T-cell (primary cell): ENCODE measurements at regions not wholly inside any gene's neighbourhood (a gene's known extent, or its start where the extent isn't known, plus 50 kb on each side); places are given as distances from the start of the nearest gene placed in this dataset.

Experiments
- ATAC-seq, 4 experiments: fragments of 200-7000 bp in 3 of 4; fragments of 150-1000 bp in 1 of 4; cut with Tn5 transposase; replicated peaks in 1 of 4; 1 replicate in 3 of 4; 2 replicates in 1 of 4; pipeline ENCODE4 v1.10.0; 2021; ENCODE audit warnings: moderate library complexity in 3 of 4, mild to moderate bottlenecking in 2 of 4, moderate number of reproducible peaks in 1 of 4
- CTCF ChIA-PET, 2 donors: fragments of 300-600 bp; sonication (Branson Sonifier 250); formaldehyde crosslinking; loops; one replicate each; lab custom pipeline; 2022; ENCODE audit warnings: antibody characterized with exemption in 2 of 2; lab: Charles Lee
- POLR2A ChIA-PET, 2 donors: fragments of 300-600 bp; sonication (Branson Sonifier 250); formaldehyde crosslinking; loops; one replicate each; lab custom pipeline; 2022; ENCODE audit warnings: antibody characterized with exemption in 2 of 2; lab: Charles Lee
- DNase-seq, 35 experiments: peaks; one replicate each; pipeline versions ENCODE4 v3.0.0 to v3.0.0-alpha.2; 2013 to 2023
- H3K27ac ChIP-seq: one replicate; pipeline ENCODE4 v1.5.1; 2013; ENCODE audit warnings: low read length
- H3K27me3 ChIP-seq, 2 experiments: replicated peaks in 1 of 2; 1 replicate in 1 of 2; 2 replicates in 1 of 2; pipeline versions ENCODE4 v1.6.1 to v1.7.0; 2013; ENCODE audit warnings: low read length in 1 of 2, mixed read lengths in 1 of 2; ENCODE audit not compliant: control insufficient read depth in 2 of 2, insufficient read depth in 2 of 2; ENCODE audit errors: extremely low read depth in 1 of 2
- H3K36me3 ChIP-seq, 2 donors: 1 replicate in 1 of 2; 2 replicates in 1 of 2; pipeline versions ENCODE4 v1.6.1 to v1.7.0; 2013; ENCODE audit warnings: low read length in 1 of 2; ENCODE audit not compliant: control insufficient read depth in 2 of 2, insufficient read depth in 1 of 2; ENCODE audit errors: extremely low read depth in 1 of 2
- H3K4me1 ChIP-seq, 2 experiments: 1 replicate in 1 of 2; 2 replicates in 1 of 2; pipeline versions ENCODE4 v1.6.1 to v1.7.0; 2013; ENCODE audit warnings: low read length in 2 of 2, mixed read lengths in 1 of 2; ENCODE audit not compliant: insufficient read depth in 2 of 2, control insufficient read depth in 1 of 2; ENCODE audit errors: extremely low read depth in 1 of 2
- H3K4me3 ChIP-seq, 2 donors: 1 replicate in 1 of 2; 2 replicates in 1 of 2; pipeline versions ENCODE4 v1.5.1 to v1.7.0; 2013; ENCODE audit warnings: mild to moderate bottlenecking in 2 of 2, low read length in 1 of 2, moderate library complexity in 1 of 2; ENCODE audit not compliant: control insufficient read depth in 1 of 2; ENCODE audit errors: extremely low read depth in 1 of 2
- H3K9me3 ChIP-seq: 2 replicates; pipeline ENCODE4 v1.7.0; 2013
- H3K27ac Mint-ChIP-seq, 2 donors: one replicate each; pipeline ENCODE4 v1.8.0; 2020 to 2021; ENCODE audit warnings: mild to moderate bottlenecking in 2 of 2, mixed read lengths in 2 of 2
- H3K27me3 Mint-ChIP-seq, 2 donors: one replicate each; pipeline ENCODE4 v1.8.0; 2021 to 2022; ENCODE audit warnings: mixed read lengths in 2 of 2
- H3K36me3 Mint-ChIP-seq: one replicate; pipeline ENCODE4 v1.8.0; 2021; ENCODE audit warnings: mixed read lengths
- H3K4me1 Mint-ChIP-seq, 3 donors: one replicate each; pipeline ENCODE4 v1.8.0; 2020 to 2022; ENCODE audit warnings: mixed read lengths in 3 of 3, mild to moderate bottlenecking in 1 of 3
- H3K4me3 Mint-ChIP-seq, 3 donors: one replicate each; pipeline ENCODE4 v1.8.0; 2020 to 2022; ENCODE audit warnings: mild to moderate bottlenecking in 3 of 3, mixed read lengths in 3 of 3, moderate library complexity in 3 of 3
- H3K9me3 Mint-ChIP-seq, 3 donors: one replicate each; pipeline ENCODE4 v1.8.0; 2020 to 2022; ENCODE audit warnings: mixed read lengths in 3 of 3
- WGBS: methylation state at CpG from one replicate; pipeline ENCODE4 v1.1.5; 2013; ENCODE audit warnings: missing lambda C conversion rate; ENCODE audit not compliant: insufficient coverage; 5-methylcytosine and 5-hydroxymethylcytosine counted together

GRCh38 chr2:67808112-67808511, 254.7 kb downstream of the C1D start:
- no peak overlapping the region for H3K4me3 Mint-ChIP-seq
- ATAC-seq (no peak), DNase-seq (no peak)
- Histone ChIP-seq H3K36me3 (no peaks in the 10 kb centered on the region), H3K27ac (no peak overlapping the region), H3K4me1 (no peaks in the 10 kb centered on the region), H3K9me3 (no peaks in the 10 kb centered on the region), H3K4me3 (no peak overlapping the region), H3K27me3 (peaks cover 0 to 8% of the 10 kb centered on the region in 2 experiments)
- no peaks in the 10 kb centered on the region for H3K36me3 Mint-ChIP-seq
- H3K9me3 Mint-ChIP-seq, result peaks cover 6 to 24% (median 22%) of the 10 kb centered on the region in 3 donors
- H3K27me3 Mint-ChIP-seq, result peaks cover 5 to 19% of the 10 kb centered on the region in 2 donors
- H3K4me1 Mint-ChIP-seq, result no peaks in the 10 kb centered on the region
- ChIA-PET CTCF (no interaction called here), POLR2A (no interaction called here)
- H3K27ac Mint-ChIP-seq, result no peak overlapping the region

GRCh38 chr2:67812682-67813081, 250.1 kb downstream of the C1D start:
- H3K36me3 ChIP-seq, result no peaks in the 10 kb centered on the region
- ChIA-PET CTCF (no interaction called here), POLR2A (no interaction called here)

GRCh38 chr2:67823726-67824125, 239.1 kb downstream of the C1D start:
- no peak overlapping the region for H3K27ac Mint-ChIP-seq
- H3K4me1 Mint-ChIP-seq, result peaks cover 0 to 2% (median 0%) of the 10 kb centered on the region in 3 donors

More at GRCh38 chr2:67812682-67813081, 250.1 kb downstream of the C1D start:
- DNase-seq (no peak), ATAC-seq (no peak)
- Mint-ChIP-seq H3K4me1 (no peaks in the 10 kb centered on the region), H3K36me3 (no peaks in the 10 kb centered on the region), H3K27me3 (peaks cover 3 to 19% of the 10 kb centered on the region in 2 donors), H3K4me3 (no peak overlapping the region), H3K9me3 (peaks cover 6 to 24% (median 21%) of the 10 kb centered on the region in 3 donors), H3K27ac (no peak overlapping the region)
- Histone ChIP-seq H3K4me1 (no peaks in the 10 kb centered on the region), H3K4me3 (no peak overlapping the region), H3K27me3 (peaks cover 0 to 8% of the 10 kb centered on the region in 2 experiments), H3K27ac (no peak overlapping the region), H3K9me3 (no peaks in the 10 kb centered on the region)
- WGBS, result no CpG with 5 or more reads among the region's 1 CpG

DNA sequence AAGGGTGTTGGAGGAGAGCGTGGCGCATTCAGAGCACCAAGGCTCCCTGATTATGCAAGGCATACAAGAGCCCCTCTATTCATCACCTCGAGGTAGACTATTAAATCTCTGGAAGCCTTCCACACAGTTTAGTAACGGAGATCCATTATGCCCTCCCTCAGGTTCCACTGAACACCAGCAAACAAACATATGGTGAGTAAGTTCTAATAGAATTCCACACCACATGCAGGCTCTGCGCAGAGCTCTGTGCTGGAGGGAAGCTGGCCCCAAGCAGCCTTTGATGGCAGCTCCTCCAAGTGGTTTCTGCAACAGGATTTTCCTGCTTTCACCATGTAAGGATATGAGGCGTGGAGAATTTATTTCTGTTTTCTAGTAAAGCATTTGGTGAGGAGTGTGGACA, 238.6 kb downstream of the C1D start:
- ChIA-PET POLR2A (no interaction called here), CTCF (no interaction called here)

More at GRCh38 chr2:67823726-67824125, 239.1 kb downstream of the C1D start:
- H3K27me3 Mint-ChIP-seq, result no peaks in the 10 kb centered on the region
- Histone ChIP-seq H3K27me3 (no peaks in the 10 kb centered on the region), H3K9me3 (no peaks in the 10 kb centered on the region), H3K27ac (no peak overlapping the region), H3K36me3 (no peaks in the 10 kb centered on the region), H3K4me3 (no peak overlapping the region), H3K4me1 (no peaks in the 10 kb centered on the region)
- 100% methylated on average over 4 of the region's 8 CpGs for whole genome bisulfite sequencing
- DNase-seq (no peak), ATAC-seq (no peak)
- peaks cover 0 to 14% (median 0%) of the 10 kb centered on the region in 3 donors for H3K9me3 Mint-ChIP-seq
- POLR2A ChIA-PET, result no interaction called here
- no peaks in the 10 kb centered on the region for H3K36me3 Mint-ChIP-seq
- H3K4me3 Mint-ChIP-seq, result no peak overlapping the region
- CTCF ChIA-PET, result no interaction called here

GRCh38 chr2:67825476-67825875, 237.3 kb downstream of the C1D start:
- DNase-seq, result no peak
- Mint-ChIP-seq H3K27me3 (no peaks in the 10 kb centered on the region), H3K36me3 (no peaks in the 10 kb centered on the region), H3K27ac (no peak overlapping the region), H3K4me3 (no peak overlapping the region), H3K4me1 (peaks cover 0 to 2% (median 0%) of the 10 kb centered on the region in 3 donors), H3K9me3 (peaks cover 0 to 14% (median 0%) of the 10 kb centered on the region in 3 donors)
- no CpG with 5 or more reads among the region's 2 CpGs for WGBS
- no peaks in the 10 kb centered on the region for H3K36me3 ChIP-seq
- ATAC-seq, result no peak
- no peak overlapping the region for H3K4me3 ChIP-seq
- H3K27ac ChIP-seq, result no peak overlapping the region
- H3K4me1 ChIP-seq, result no peaks in the 10 kb centered on the region
- POLR2A ChIA-PET, result interaction anchor here in 1 of 2 donors (0.7 kb wide), 1 partner anchor 60 kb away, joined by 7 read pairs; no protein-coding TSS in a partner anchor
- CTCF ChIA-PET, result interaction anchor here in 1 of 2 donors (0.7 kb wide), 1 partner anchor 21 kb away, joined by 3 read pairs; no protein-coding TSS in a partner anchor
- H3K9me3 ChIP-seq, result no peaks in the 10 kb centered on the region
- no peaks in the 10 kb centered on the region for H3K27me3 ChIP-seq

More for the DNA sequence above, 238.6 kb downstream of the C1D start:
- Histone ChIP-seq H3K27me3 (no peaks in the 10 kb centered on the region), H3K27ac (no peak overlapping the region), H3K4me1 (no peaks in the 10 kb centered on the region), H3K4me3 (no peak overlapping the region), H3K9me3 (no peaks in the 10 kb centered on the region), H3K36me3 (no peaks in the 10 kb centered on the region)
- no CpG with 5 or more reads among the region's 6 CpGs for WGBS
- Mint-ChIP-seq H3K27ac (no peak overlapping the region), H3K4me1 (peaks cover 0 to 2% (median 0%) of the 10 kb centered on the region in 3 donors), H3K27me3 (no peaks in the 10 kb centered on the region), H3K4me3 (no peak overlapping the region), H3K9me3 (peaks cover 0 to 14% (median 0%) of the 10 kb centered on the region in 3 donors), H3K36me3 (no peaks in the 10 kb centered on the region)
- DNase-seq (no peak), ATAC-seq (no peak)

DNA sequence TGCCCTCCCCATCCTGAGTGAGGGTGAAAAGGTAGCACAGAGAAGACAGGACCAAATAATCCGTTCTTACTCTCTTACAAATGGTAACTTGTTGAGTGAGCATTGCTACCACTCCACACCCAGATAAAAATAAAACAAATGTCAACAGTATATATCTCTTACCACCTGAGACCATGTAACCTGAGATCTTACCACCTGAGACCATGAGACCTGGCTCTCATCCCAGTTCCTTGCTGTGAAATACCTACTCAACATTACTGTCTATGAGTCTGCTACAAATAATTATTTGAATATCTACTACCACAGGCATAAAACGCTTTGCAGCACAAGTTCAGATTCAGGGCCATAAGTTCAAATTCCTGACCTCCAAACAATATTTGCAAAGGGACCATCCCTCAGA, 234.7 kb downstream of the C1D start:
- Mint-ChIP-seq H3K4me3 (no peak overlapping the region), H3K9me3 (peaks cover 0 to 14% (median 3%) of the 10 kb centered on the region in 3 donors), H3K36me3 (no peaks in the 10 kb centered on the region), H3K27ac (no peak overlapping the region), H3K27me3 (peaks cover 0 to 2% of the 10 kb centered on the region in 2 donors), H3K4me1 (peaks cover 0 to 2% (median 0%) of the 10 kb centered on the region in 3 donors)
- Histone ChIP-seq H3K36me3 (no peaks in the 10 kb centered on the region), H3K4me1 (no peaks in the 10 kb centered on the region), H3K9me3 (no peaks in the 10 kb centered on the region), H3K27me3 (no peaks in the 10 kb centered on the region), H3K27ac (no peak overlapping the region), H3K4me3 (no peak overlapping the region)
- DNase-seq (no peak), ATAC-seq (no peak)
- ChIA-PET POLR2A (no interaction called here), CTCF (no interaction called here)
- 80% methylated on average over 1 of the region's 2 CpGs for WGBS

GRCh38 chr2:67829470-67829869, 233.3 kb downstream of the C1D start:
- H3K9me3 ChIP-seq, result no peaks in the 10 kb centered on the region
- no peaks in the 10 kb centered on the region for H3K4me1 ChIP-seq
- no peaks in the 10 kb centered on the region for H3K27me3 ChIP-seq
- H3K36me3 ChIP-seq, result no peaks in the 10 kb centered on the region
- H3K36me3 Mint-ChIP-seq, result no peaks in the 10 kb centered on the region
- no peak overlapping the region for H3K27ac Mint-ChIP-seq
- 82% methylated on average over 1 of the region's 2 CpGs for WGBS
- ChIA-PET CTCF (no interaction called here), POLR2A (no interaction called here)
- no peak for DNase-seq
- H3K9me3 Mint-ChIP-seq, result peaks cover 0 to 14% (median 3%) of the 10 kb centered on the region in 3 donors
- no peak overlapping the region for H3K4me3 Mint-ChIP-seq
- ATAC-seq, result no peak
- no peak overlapping the region for H3K4me3 ChIP-seq
- H3K4me1 Mint-ChIP-seq, result peaks cover 0 to 2% (median 0%) of the 10 kb centered on the region in 3 donors
- H3K27ac ChIP-seq, result no peak overlapping the region
- peaks cover 2 to 4% of the 10 kb centered on the region in 2 donors for H3K27me3 Mint-ChIP-seq
